ENCODE measurements at regions not wholly inside any gene's neighbourhood (a gene's known extent, or its start where the extent isn't known, plus 50 kb on each side); places are given as distances from the start of the nearest gene placed in this dataset.

GRCh38 chr2:119104414-119104813 is 54.1 kb downstream of the C1QL2 start:
- no peak overlapping the region for H3K4me3 ChIP-seq (ENCODE audit: low read depth, low read length)
- no peak for TF ChIP-seq POLR2A (IDR thresholded peaks at IDR 0.05; ENCODE audit: extremely low read depth, insufficient read length)
- TF ChIP-seq MYC (IDR thresholded peaks at IDR 0.05; ENCODE audit: low read depth, low read length) = no peak
- TF ChIP-seq, protein P1, sequence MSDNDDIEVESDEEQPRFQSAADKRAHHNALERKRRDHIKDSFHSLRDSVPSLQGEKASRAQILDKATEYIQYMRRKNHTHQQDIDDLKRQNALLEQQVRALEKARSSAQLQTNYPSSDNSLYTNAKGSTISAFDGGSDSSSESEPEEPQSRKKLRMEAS (IDR thresholded peaks at IDR 0.05; ENCODE audit: low read depth, low read length) = no peak
- TF ChIP-seq, protein P2, sequence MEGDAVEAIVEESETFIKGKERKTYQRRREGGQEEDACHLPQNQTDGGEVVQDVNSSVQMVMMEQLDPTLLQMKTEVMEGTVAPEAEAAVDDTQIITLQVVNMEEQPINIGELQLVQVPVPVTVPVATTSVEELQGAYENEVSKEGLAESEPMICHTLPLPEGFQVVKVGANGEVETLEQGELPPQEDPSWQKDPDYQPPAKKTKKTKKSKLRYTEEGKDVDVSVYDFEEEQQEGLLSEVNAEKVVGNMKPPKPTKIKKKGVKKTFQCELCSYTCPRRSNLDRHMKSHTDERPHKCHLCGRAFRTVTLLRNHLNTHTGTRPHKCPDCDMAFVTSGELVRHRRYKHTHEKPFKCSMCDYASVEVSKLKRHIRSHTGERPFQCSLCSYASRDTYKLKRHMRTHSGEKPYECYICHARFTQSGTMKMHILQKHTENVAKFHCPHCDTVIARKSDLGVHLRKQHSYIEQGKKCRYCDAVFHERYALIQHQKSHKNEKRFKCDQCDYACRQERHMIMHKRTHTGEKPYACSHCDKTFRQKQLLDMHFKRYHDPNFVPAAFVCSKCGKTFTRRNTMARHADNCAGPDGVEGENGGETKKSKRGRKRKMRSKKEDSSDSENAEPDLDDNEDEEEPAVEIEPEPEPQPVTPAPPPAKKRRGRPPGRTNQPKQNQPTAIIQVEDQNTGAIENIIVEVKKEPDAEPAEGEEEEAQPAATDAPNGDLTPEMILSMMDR (IDR thresholded peaks at IDR 0.05; ENCODE audit: low read depth, low read length) = no peak

DNA sequence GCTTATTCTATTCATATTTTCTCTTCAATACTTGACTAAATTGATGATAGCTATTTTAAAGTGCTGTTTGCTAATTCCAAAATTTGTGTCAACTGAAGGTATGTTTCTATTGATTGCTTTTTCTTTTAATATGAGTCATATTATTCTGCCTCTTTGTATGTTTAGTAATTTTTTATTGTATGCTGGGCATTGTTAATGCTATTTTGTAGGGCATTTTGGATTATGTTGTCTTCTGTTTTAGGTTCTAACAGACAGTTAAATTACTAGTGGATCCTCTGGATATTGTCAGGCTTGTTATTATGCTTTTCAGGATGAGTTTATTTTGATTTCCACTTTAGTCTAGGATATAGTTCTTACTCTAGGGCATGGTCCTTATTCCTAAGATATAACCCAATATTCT is 55.6 kb downstream of the C1QL2 start:
- DNase-seq (ENCODE audit: low read depth) = no peak
- TF ChIP-seq MYC (IDR thresholded peaks at IDR 0.05; ENCODE audit: low read depth, low read length) = no peak
- TF ChIP-seq, protein P1 (IDR thresholded peaks at IDR 0.05; ENCODE audit: low read depth, low read length) = no peak
- TF ChIP-seq, protein P2 (IDR thresholded peaks at IDR 0.05; ENCODE audit: low read depth, low read length) = no peak
- no peak for TF ChIP-seq POLR2A (IDR thresholded peaks at IDR 0.05; ENCODE audit: extremely low read depth, insufficient read length)
- no peak overlapping the region for H3K4me3 ChIP-seq (ENCODE audit: low read depth, low read length)

More at GRCh38 chr2:119104414-119104813, 54.1 kb downstream of the C1QL2 start:
- DNase-seq (ENCODE audit: low read depth) = no peak

- H3K4me3 ChIP-seq (ENCODE audit: low read depth, low read length) = no peak overlapping the region
- DNase-seq (ENCODE audit: low read depth) = no peak
- TF ChIP-seq MYC (IDR thresholded peaks at IDR 0.05; ENCODE audit: low read depth, low read length) (no peak), POLR2A (IDR thresholded peaks at IDR 0.05; ENCODE audit: extremely low read depth, insufficient read length) (no peak)
- TF ChIP-seq, protein P2 (IDR thresholded peaks at IDR 0.05; ENCODE audit: low read depth, low read length) = no peak
Observed at GRCh38 chr2:119088416-119088815, 70.1 kb downstream of the C1QL2 start.

- TF ChIP-seq, protein P1 (IDR thresholded peaks at IDR 0.05; ENCODE audit: low read depth, low read length) = no peak
- TF ChIP-seq, protein P2 (IDR thresholded peaks at IDR 0.05; ENCODE audit: low read depth, low read length) = no peak
- TF ChIP-seq POLR2A (IDR thresholded peaks at IDR 0.05; ENCODE audit: extremely low read depth, insufficient read length) = no peak
- TF ChIP-seq MYC (IDR thresholded peaks at IDR 0.05; ENCODE audit: low read depth, low read length) = no peak
- H3K4me3 ChIP-seq (ENCODE audit: low read depth, low read length) = no peak overlapping the region
- DNase-seq (ENCODE audit: low read depth) = no peak
Observed at GRCh38 chr2:119086327-119086726, 72.2 kb downstream of the C1QL2 start.

DNA sequence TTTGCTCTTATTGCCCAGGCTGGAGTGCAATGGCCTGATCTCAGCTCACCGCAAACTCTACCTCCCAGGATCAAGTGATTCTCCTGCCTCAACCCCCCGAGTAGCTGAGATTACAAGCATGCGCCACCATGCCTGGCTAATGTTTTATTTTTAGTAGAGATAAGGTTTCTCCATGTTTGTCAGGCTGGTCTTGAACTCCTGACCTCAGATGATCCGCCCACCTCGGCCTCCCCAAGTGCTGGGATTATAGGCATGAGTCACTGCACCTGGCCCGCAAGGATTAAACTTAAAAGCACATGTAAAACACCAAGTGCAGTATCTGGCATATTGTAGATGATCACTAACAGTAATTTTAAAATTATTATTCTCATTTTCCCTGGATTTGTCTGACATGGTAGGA is 72.9 kb downstream of the C1QL2 start:
- H3K4me3 ChIP-seq (ENCODE audit: low read depth, low read length) = no peak overlapping the region

GRCh38 chr2:119083416-119083815 is 75.1 kb downstream of the C1QL2 start:
- H3K4me3 ChIP-seq (ENCODE audit: low read depth, low read length) = no peak overlapping the region
- TF ChIP-seq, protein P2 (IDR thresholded peaks at IDR 0.05; ENCODE audit: low read depth, low read length) = no peak
- TF ChIP-seq POLR2A (IDR thresholded peaks at IDR 0.05; ENCODE audit: extremely low read depth, insufficient read length) (no peak), MYC (IDR thresholded peaks at IDR 0.05; ENCODE audit: low read depth, low read length) (no peak)
- TF ChIP-seq, protein P1 (IDR thresholded peaks at IDR 0.05; ENCODE audit: low read depth, low read length) = no peak
- DNase-seq (ENCODE audit: low read depth) = no peak

More for the DNA sequence above, 72.9 kb downstream of the C1QL2 start:
- no peak for DNase-seq (ENCODE audit: low read depth)
- no peak for TF ChIP-seq POLR2A (IDR thresholded peaks at IDR 0.05; ENCODE audit: extremely low read depth, insufficient read length)

Measured in NB4 (cell line).